SU-DHL-6 (cell line): ENCODE measurements at regions not wholly inside any gene's neighbourhood (a gene's known extent, or its start where the extent isn't known, plus 50 kb on each side); places are given as distances from the start of the nearest gene placed in this dataset.

Source experiments
- H2AFZ ChIP-seq: fragments of 200-600 bp; sonication (generic); 2 replicates; pipeline ENCODE4 v1.6.1; 2014; ENCODE audit warnings: low read depth, mild to moderate bottlenecking, moderate library complexity, mixed read lengths, antibody characterized with exemption, low read length; ENCODE audit not compliant: severe bottlenecking
- H3F3A ChIP-seq: fragments of 200-600 bp; shearing (Covaris generic); 2 replicates; pipeline ENCODE4 v1.6.0; 2016; ENCODE audit warnings: antibody characterized with exemption, mild to moderate bottlenecking; ENCODE audit not compliant: insufficient read depth
- H3K27ac ChIP-seq: fragments of 200-600 bp; sonication (generic); 2 replicates; pipeline ENCODE4 v1.5.1; 2016; ENCODE audit warnings: low read depth, mild to moderate bottlenecking, low read length, moderate library complexity, mixed read lengths
- H3K27me3 ChIP-seq: fragments of 200-600 bp; sonication (generic), shearing (Covaris generic); 2 replicates; pipeline ENCODE4 v1.6.0; 2014; ENCODE audit warnings: mild to moderate bottlenecking, low read length
- H3K36me3 ChIP-seq: fragments of 200-600 bp; sonication (generic); 2 replicates; pipeline ENCODE4 v1.6.1; 2014; ENCODE audit warnings: mild to moderate bottlenecking, low read length, mixed read lengths
- H3K4me2 ChIP-seq: fragments of 300-600, 200-600 bp; shearing (Covaris generic), sonication (generic); 2 replicates; pipeline ENCODE4 v1.6.0; 2014; ENCODE audit warnings: low read length, low read depth, mild to moderate bottlenecking; ENCODE audit not compliant: poor library complexity, severe bottlenecking
- H3K4me3 ChIP-seq: fragments of 200-600 bp; sonication (generic); 2 replicates; pipeline ENCODE4 v1.5.1; 2014; ENCODE audit warnings: antibody characterized with exemption, low read length, mild to moderate bottlenecking, mixed read lengths; ENCODE audit not compliant: insufficient read depth, poor library complexity, severe bottlenecking
- H3K79me2 ChIP-seq: fragments of 200-600 bp; sonication (generic); 2 replicates; pipeline ENCODE4 v1.6.1; 2014; ENCODE audit warnings: mild to moderate bottlenecking, low read length, moderate library complexity; ENCODE audit not compliant: insufficient read depth
- H3K9ac ChIP-seq: fragments of 200-600 bp; sonication (generic); 2 replicates; pipeline ENCODE4 v1.7.0; 2014; ENCODE audit warnings: mild to moderate bottlenecking, low read length
- H3K9me2 ChIP-seq: fragments of 200-600 bp; sonication (generic); replicated peaks from 2 replicates; pipeline ENCODE4 v1.6.1; 2014; ENCODE audit warnings: low read length; ENCODE audit not compliant: insufficient read depth
- H3K9me3 ChIP-seq: fragments of 200-600 bp; sonication (generic); 2 replicates; pipeline ENCODE4 v1.6.1; 2014; ENCODE audit warnings: low read length, mixed read lengths; ENCODE audit not compliant: insufficient read depth
- H4K20me1 ChIP-seq: fragments of 200-600 bp; sonication (generic); 2 replicates; pipeline ENCODE4 v1.6.1; 2014; ENCODE audit warnings: low read depth, mild to moderate bottlenecking, antibody characterized with exemption, low read length, moderate library complexity, mixed read lengths
- CTCF ChIP-seq: fragments of 200-600 bp; sonication (generic); IDR thresholded peaks from one replicate; pipeline ENCODE4 v1.5.1; 2017; ENCODE audit warnings: antibody characterized with exemption, mild to moderate bottlenecking, low read length, moderate library complexity; ENCODE audit not compliant: insufficient read depth, poor library complexity, severe bottlenecking
- EZH2phosphoT487 ChIP-seq: fragments of 200-600 bp; sonication (generic), shearing (Covaris generic); conservative IDR thresholded peaks from 2 replicates; pipeline ENCODE4 v1.6.1; 2018; ENCODE audit warnings: mild to moderate bottlenecking, antibody characterized with exemption, low read length, moderate library complexity, mixed read lengths

GRCh38 chr2:176656776-176657140, 387.5 kb downstream of the MTX2 start:
- Histone ChIP-seq H3K27me3 (no peaks in the 10 kb centered on the region), H4K20me1 (no peaks in the 10 kb centered on the region), H3K9me2 (no peaks in the 10 kb centered on the region), H3K4me3 (no peak overlapping the region), H3K36me3 (no peaks in the 10 kb centered on the region), H2AFZ (no peak overlapping the region), H3K9me3 (no peaks in the 10 kb centered on the region), H3K9ac (no peak overlapping the region), H3K27ac (no peak overlapping the region), H3F3A (no peaks in the 10 kb centered on the region), H3K79me2 (no peaks in the 10 kb centered on the region), H3K4me2 (no peak overlapping the region)
- TF ChIP-seq EZH2phosphoT487, result no peak
- no peak for TF ChIP-seq CTCF

- no peak overlapping the region for H2AFZ ChIP-seq
- no peaks in the 10 kb centered on the region for H4K20me1 ChIP-seq
- no peak overlapping the region for H3K27ac ChIP-seq
- TF ChIP-seq CTCF (no peak), EZH2phosphoT487 (no peak)
- no peaks in the 10 kb centered on the region for H3K27me3 ChIP-seq
- no peak overlapping the region for H3K9ac ChIP-seq
- H3F3A ChIP-seq, result no peaks in the 10 kb centered on the region
- no peak overlapping the region for H3K4me3 ChIP-seq
- H3K4me2 ChIP-seq, result no peak overlapping the region
- no peaks in the 10 kb centered on the region for H3K79me2 ChIP-seq
- no peaks in the 10 kb centered on the region for H3K9me3 ChIP-seq
- H3K36me3 ChIP-seq, result no peaks in the 10 kb centered on the region
- H3K9me2 ChIP-seq, result no peaks in the 10 kb centered on the region
Observed at GRCh38 chr2:176657393-176657792, 388.2 kb downstream of the MTX2 start.

- H3K9ac ChIP-seq, result no peak overlapping the region
- no peak overlapping the region for H3K4me3 ChIP-seq
- no peak overlapping the region for H3K4me2 ChIP-seq
- no peaks in the 10 kb centered on the region for H3K36me3 ChIP-seq
- no peak overlapping the region for H3K27ac ChIP-seq
- H3K9me3 ChIP-seq, result no peaks in the 10 kb centered on the region
- H2AFZ ChIP-seq, result no peak overlapping the region
- H4K20me1 ChIP-seq, result no peaks in the 10 kb centered on the region
- no peaks in the 10 kb centered on the region for H3F3A ChIP-seq
- H3K9me2 ChIP-seq, result no peaks in the 10 kb centered on the region
- no peaks in the 10 kb centered on the region for H3K79me2 ChIP-seq
- H3K27me3 ChIP-seq, result no peaks in the 10 kb centered on the region
- TF ChIP-seq EZH2phosphoT487 (no peak), CTCF (no peak)
Observed at GRCh38 chr2:176658708-176659107, 389.5 kb downstream of the MTX2 start.

GRCh38 chr2:176662753-176663152, 393.5 kb downstream of the MTX2 start:
- Histone ChIP-seq H2AFZ (no peak overlapping the region), H3K9me3 (no peaks in the 10 kb centered on the region), H3K27ac (no peak overlapping the region), H3K79me2 (no peaks in the 10 kb centered on the region), H3K27me3 (no peaks in the 10 kb centered on the region), H4K20me1 (no peaks in the 10 kb centered on the region), H3K36me3 (no peaks in the 10 kb centered on the region), H3K4me3 (no peak overlapping the region), H3K9ac (no peak overlapping the region), H3K4me2 (no peak overlapping the region), H3K9me2 (no peaks in the 10 kb centered on the region), H3F3A (no peaks in the 10 kb centered on the region)
- TF ChIP-seq EZH2phosphoT487 (no peak), CTCF (no peak)
